ENCODE measurements at regions not wholly inside any gene's neighbourhood (a gene's known extent, or its start where the extent isn't known, plus 50 kb on each side); places are given as distances from the start of the nearest gene placed in this dataset.

- ATAC-seq (ENCODE audit: low FRiP score): no peak
These were observed 524.7 kb upstream of the ACVR2A start for GRCh38 chr2:147320146-147320545.

GRCh38 chr2:147311058-147311430, 533.8 kb upstream of the ACVR2A start:
- ATAC-seq (ENCODE audit: low FRiP score) (no peak), DNase-seq (no peak)
- Histone ChIP-seq H3K9me3 (ENCODE audit: control insufficient read depth, low read length) (peaks cover 1% of the 10 kb centered on the region), H3K27ac (ENCODE audit: low read depth in 1 of 2, low read length in 2 of 2) (no peak overlapping the region), H3K27me3 (ENCODE audit: control insufficient read depth in 1 of 2, insufficient read depth in 2 of 2, low read length in 1 of 2) (no peaks in the 10 kb centered on the region), H3K4me3 (ENCODE audit: low read length in 2 of 2) (no peak overlapping the region), H3K36me3 (ENCODE audit: control insufficient read depth in 1 of 2, insufficient read depth in 2 of 2, low read length in 1 of 2) (no peaks in the 10 kb centered on the region), H3K4me1 (ENCODE audit: control insufficient read depth in 1 of 2, insufficient read depth in 2 of 2, low read length in 2 of 2) (no peaks in the 10 kb centered on the region)
- intact Hi-C loops (cut with DNase I): no loop called here
- 43 to 53% methylated on average over 3 of the region's 3 CpGs for WGBS, 2 donors

More at GRCh38 chr2:147320146-147320545, 524.7 kb upstream of the ACVR2A start:
- no peak overlapping the region for H3K4me3 ChIP-seq (ENCODE audit: low read length in 2 of 2)
- no peak for DNase-seq
- intact Hi-C loops (cut with DNase I): no loop called here
- H3K9me3 ChIP-seq (ENCODE audit: control insufficient read depth, low read length): peaks cover 4% of the 10 kb centered on the region
- H3K27ac ChIP-seq (ENCODE audit: low read depth in 1 of 2, low read length in 2 of 2): no peak overlapping the region
- no peaks in the 10 kb centered on the region for H3K4me1 ChIP-seq (ENCODE audit: control insufficient read depth in 1 of 2, insufficient read depth in 2 of 2, low read length in 2 of 2)
- H3K27me3 ChIP-seq (ENCODE audit: control insufficient read depth in 1 of 2, insufficient read depth in 2 of 2, low read length in 1 of 2): peaks cover 0 to 2% of the 10 kb centered on the region in 2 donors
- no peaks in the 10 kb centered on the region for H3K36me3 ChIP-seq (ENCODE audit: control insufficient read depth in 1 of 2, insufficient read depth in 2 of 2, low read length in 1 of 2)

GRCh38 chr2:147310335-147311057, 534.3 kb upstream of the ACVR2A start:
- intact Hi-C loops (cut with DNase I): no loop called here
- H3K27ac ChIP-seq (ENCODE audit: low read depth in 1 of 2, low read length in 2 of 2): no peak overlapping the region
- DNase-seq: no peak
- H3K4me3 ChIP-seq (ENCODE audit: low read length in 2 of 2): no peak overlapping the region
- WGBS, 2 donors: 81 to 82% methylated on average over 2 of the region's 2 CpGs
- H3K27me3 ChIP-seq (ENCODE audit: control insufficient read depth in 1 of 2, insufficient read depth in 2 of 2, low read length in 1 of 2): no peaks in the 10 kb centered on the region
- no peaks in the 10 kb centered on the region for H3K4me1 ChIP-seq (ENCODE audit: control insufficient read depth in 1 of 2, insufficient read depth in 2 of 2, low read length in 2 of 2)
- peaks cover 1% of the 10 kb centered on the region for H3K9me3 ChIP-seq (ENCODE audit: control insufficient read depth, low read length)
- H3K36me3 ChIP-seq (ENCODE audit: control insufficient read depth in 1 of 2, insufficient read depth in 2 of 2, low read length in 1 of 2): no peaks in the 10 kb centered on the region
- ATAC-seq (ENCODE audit: low FRiP score): no peak

- no peaks in the 10 kb centered on the region for H3K36me3 ChIP-seq (ENCODE audit: control insufficient read depth in 1 of 2, insufficient read depth in 2 of 2, low read length in 1 of 2)
- WGBS, 2 donors: 91 to 94% methylated on average over 3 of the region's 3 CpGs
- H3K4me1 ChIP-seq (ENCODE audit: control insufficient read depth in 1 of 2, insufficient read depth in 2 of 2, low read length in 2 of 2): no peaks in the 10 kb centered on the region
- no peak for DNase-seq
- no peaks in the 10 kb centered on the region for H3K9me3 ChIP-seq (ENCODE audit: control insufficient read depth, low read length)
- intact Hi-C loops (cut with DNase I): no loop called here
- no peak overlapping the region for H3K4me3 ChIP-seq (ENCODE audit: low read length in 2 of 2)
- no peak overlapping the region for H3K27ac ChIP-seq (ENCODE audit: low read depth in 1 of 2, low read length in 2 of 2)
- H3K27me3 ChIP-seq (ENCODE audit: control insufficient read depth in 1 of 2, insufficient read depth in 2 of 2, low read length in 1 of 2): no peaks in the 10 kb centered on the region
- no peak for ATAC-seq (ENCODE audit: low FRiP score)
These were observed 547.0 kb upstream of the ACVR2A start for GRCh38 chr2:147297820-147298219.

GRCh38 chr2:147294825-147295392, 549.9 kb upstream of the ACVR2A start:
- Histone ChIP-seq H3K27ac (ENCODE audit: low read depth in 1 of 2, low read length in 2 of 2) (no peak overlapping the region), H3K9me3 (ENCODE audit: control insufficient read depth, low read length) (no peaks in the 10 kb centered on the region), H3K4me1 (ENCODE audit: control insufficient read depth in 1 of 2, insufficient read depth in 2 of 2, low read length in 2 of 2) (no peaks in the 10 kb centered on the region), H3K27me3 (ENCODE audit: control insufficient read depth in 1 of 2, insufficient read depth in 2 of 2, low read length in 1 of 2) (no peaks in the 10 kb centered on the region), H3K36me3 (ENCODE audit: control insufficient read depth in 1 of 2, insufficient read depth in 2 of 2, low read length in 1 of 2) (no peaks in the 10 kb centered on the region), H3K4me3 (ENCODE audit: low read length in 2 of 2) (no peak overlapping the region)
- intact Hi-C loops (cut with DNase I): no loop called here
- 56 to 60% methylated on average over 2 of the region's 2 CpGs for WGBS, 2 donors
- DNase-seq: no peak
- ATAC-seq (ENCODE audit: low FRiP score): no peak

- no peak overlapping the region for H3K27ac ChIP-seq (ENCODE audit: low read depth in 1 of 2, low read length in 2 of 2)
- no peaks in the 10 kb centered on the region for H3K36me3 ChIP-seq (ENCODE audit: control insufficient read depth in 1 of 2, insufficient read depth in 2 of 2, low read length in 1 of 2)
- intact Hi-C loops (cut with DNase I): no loop called here
- H3K4me3 ChIP-seq (ENCODE audit: low read length in 2 of 2): no peak overlapping the region
- 84 to 89% methylated on average over 4 of the region's 4 CpGs for WGBS, 2 donors
- no peaks in the 10 kb centered on the region for H3K9me3 ChIP-seq (ENCODE audit: control insufficient read depth, low read length)
- H3K27me3 ChIP-seq (ENCODE audit: control insufficient read depth in 1 of 2, insufficient read depth in 2 of 2, low read length in 1 of 2): no peaks in the 10 kb centered on the region
- ATAC-seq (ENCODE audit: low FRiP score): no peak
- H3K4me1 ChIP-seq (ENCODE audit: control insufficient read depth in 1 of 2, insufficient read depth in 2 of 2, low read length in 2 of 2): no peaks in the 10 kb centered on the region
- DNase-seq: no peak
These were observed 550.6 kb upstream of the ACVR2A start for GRCh38 chr2:147293991-147294824.

GRCh38 chr2:147288131-147288530, 556.7 kb upstream of the ACVR2A start:
- intact Hi-C loops (cut with DNase I): no loop called here
- H3K4me1 ChIP-seq (ENCODE audit: control insufficient read depth in 1 of 2, insufficient read depth in 2 of 2, low read length in 2 of 2): no peaks in the 10 kb centered on the region
- H3K36me3 ChIP-seq (ENCODE audit: control insufficient read depth in 1 of 2, insufficient read depth in 2 of 2, low read length in 1 of 2): no peaks in the 10 kb centered on the region
- H3K9me3 ChIP-seq (ENCODE audit: control insufficient read depth, low read length): no peaks in the 10 kb centered on the region
- no peak for ATAC-seq (ENCODE audit: low FRiP score)
- H3K27me3 ChIP-seq (ENCODE audit: control insufficient read depth in 1 of 2, insufficient read depth in 2 of 2, low read length in 1 of 2): no peaks in the 10 kb centered on the region
- no peak for DNase-seq
- no peak overlapping the region for H3K4me3 ChIP-seq (ENCODE audit: low read length in 2 of 2)
- H3K27ac ChIP-seq (ENCODE audit: low read depth in 1 of 2, low read length in 2 of 2): no peak overlapping the region

GRCh38 chr2:147275943-147276342, 568.9 kb upstream of the ACVR2A start:
- DNase-seq: no peak
- Histone ChIP-seq H3K4me1 (ENCODE audit: control insufficient read depth in 1 of 2, insufficient read depth in 2 of 2, low read length in 2 of 2) (no peaks in the 10 kb centered on the region), H3K27me3 (ENCODE audit: control insufficient read depth in 1 of 2, insufficient read depth in 2 of 2, low read length in 1 of 2) (no peaks in the 10 kb centered on the region), H3K4me3 (ENCODE audit: low read length in 2 of 2) (no peak overlapping the region), H3K27ac (ENCODE audit: low read depth in 1 of 2, low read length in 2 of 2) (no peak overlapping the region), H3K9me3 (ENCODE audit: control insufficient read depth, low read length) (no peaks in the 10 kb centered on the region), H3K36me3 (ENCODE audit: control insufficient read depth in 1 of 2, insufficient read depth in 2 of 2, low read length in 1 of 2) (no peaks in the 10 kb centered on the region)
- WGBS, 2 donors: 91 to 92% methylated on average over 6 of the region's 6 CpGs
- intact Hi-C loops (cut with DNase I): no loop called here
- ATAC-seq (ENCODE audit: low FRiP score): no peak

GRCh38 chr2:147273628-147274027, 571.2 kb upstream of the ACVR2A start:
- H3K9me3 ChIP-seq (ENCODE audit: control insufficient read depth, low read length): peaks cover 5% of the 10 kb centered on the region
- no peak overlapping the region for H3K4me3 ChIP-seq (ENCODE audit: low read length in 2 of 2)
- intact Hi-C loops (cut with DNase I): no loop called here
- DNase-seq (no peak), ATAC-seq (ENCODE audit: low FRiP score) (no peak)
- no peaks in the 10 kb centered on the region for H3K4me1 ChIP-seq (ENCODE audit: control insufficient read depth in 1 of 2, insufficient read depth in 2 of 2, low read length in 2 of 2)
- no peaks in the 10 kb centered on the region for H3K36me3 ChIP-seq (ENCODE audit: control insufficient read depth in 1 of 2, insufficient read depth in 2 of 2, low read length in 1 of 2)
- WGBS, 2 donors: 93 to 96% methylated on average over 1 of the region's 1 CpG
- H3K27me3 ChIP-seq (ENCODE audit: control insufficient read depth in 1 of 2, insufficient read depth in 2 of 2, low read length in 1 of 2): no peaks in the 10 kb centered on the region
- H3K27ac ChIP-seq (ENCODE audit: low read depth in 1 of 2, low read length in 2 of 2): no peak overlapping the region
